ENCODE measurements at regions not wholly inside any gene's neighbourhood (a gene's known extent, or its start where the extent isn't known, plus 50 kb on each side); places are given as distances from the start of the nearest gene placed in this dataset.

DNA sequence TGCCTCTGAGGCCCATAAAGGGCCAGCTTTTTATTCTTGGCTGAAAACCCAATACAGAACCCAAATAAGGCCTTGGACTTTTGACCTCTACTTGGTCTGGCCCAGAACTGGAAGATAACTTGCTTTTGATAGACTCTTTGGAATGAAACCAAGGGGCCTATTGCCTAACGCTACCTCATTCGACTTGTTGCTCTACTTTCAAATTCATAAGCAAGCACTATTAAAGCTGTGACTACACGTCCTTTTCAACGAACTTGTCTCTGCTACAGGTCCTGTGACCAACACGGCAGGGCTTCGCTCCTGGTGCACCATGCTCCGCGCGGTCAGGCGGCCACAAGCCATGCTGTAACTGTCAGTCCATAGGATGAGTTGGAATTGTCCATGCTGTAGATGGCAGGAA, 385.4 kb downstream of the MFSD1 start:
- TF ChIP-seq POLR2A (IDR thresholded peaks at IDR 0.05; ENCODE audit: low read depth, low read length) = no peak
- TF ChIP-seq POLR2AphosphoS5 (IDR thresholded peaks at IDR 0.05; ENCODE audit: low read depth, low read length) = no peak
- DNase-seq (ENCODE audit: insufficient read length, low spot score) (no peak), FAIRE-seq (peak; percentile 71)

DNA sequence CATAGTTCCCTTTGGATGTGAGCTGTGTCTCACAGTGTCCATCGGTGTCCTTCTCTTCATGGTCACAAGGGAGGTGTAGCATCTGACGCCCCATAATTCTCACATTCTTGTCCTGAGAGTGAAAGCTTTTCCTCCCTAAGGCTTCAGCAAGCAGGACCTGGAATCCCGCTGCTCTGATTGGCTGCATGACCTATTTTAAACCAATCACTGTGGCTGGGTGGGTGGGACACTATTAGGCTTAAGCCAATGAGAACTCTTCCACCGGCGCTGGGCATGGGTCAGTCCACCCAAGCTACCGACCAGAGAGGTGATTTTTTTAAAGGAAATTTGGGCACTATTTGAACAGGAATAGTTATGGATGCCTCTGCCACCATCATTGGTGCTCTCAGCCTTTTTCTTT, 385.9 kb downstream of the MFSD1 start:
- TF ChIP-seq SPI1 (IDR thresholded peaks at IDR 0.05; ENCODE audit: low read depth, low read length) (no peak), TAF1 (IDR thresholded peaks at IDR 0.05; ENCODE audit: low read depth, low read length) (no peak), PAX5 (IDR thresholded peaks at IDR 0.05; ENCODE audit: insufficient read depth, low read length, severe bottlenecking) (no peak), POU2F2 (IDR thresholded peaks at IDR 0.05; ENCODE audit: low read depth, low read length) (no peak), POLR2A (IDR thresholded peaks at IDR 0.05; ENCODE audit: low read depth, low read length) (no peak), POLR2AphosphoS5 (IDR thresholded peaks at IDR 0.05; ENCODE audit: low read depth, low read length) (no peak)
- DNase-seq (ENCODE audit: insufficient read length, low spot score) (no peak), FAIRE-seq (no peak)

DNA sequence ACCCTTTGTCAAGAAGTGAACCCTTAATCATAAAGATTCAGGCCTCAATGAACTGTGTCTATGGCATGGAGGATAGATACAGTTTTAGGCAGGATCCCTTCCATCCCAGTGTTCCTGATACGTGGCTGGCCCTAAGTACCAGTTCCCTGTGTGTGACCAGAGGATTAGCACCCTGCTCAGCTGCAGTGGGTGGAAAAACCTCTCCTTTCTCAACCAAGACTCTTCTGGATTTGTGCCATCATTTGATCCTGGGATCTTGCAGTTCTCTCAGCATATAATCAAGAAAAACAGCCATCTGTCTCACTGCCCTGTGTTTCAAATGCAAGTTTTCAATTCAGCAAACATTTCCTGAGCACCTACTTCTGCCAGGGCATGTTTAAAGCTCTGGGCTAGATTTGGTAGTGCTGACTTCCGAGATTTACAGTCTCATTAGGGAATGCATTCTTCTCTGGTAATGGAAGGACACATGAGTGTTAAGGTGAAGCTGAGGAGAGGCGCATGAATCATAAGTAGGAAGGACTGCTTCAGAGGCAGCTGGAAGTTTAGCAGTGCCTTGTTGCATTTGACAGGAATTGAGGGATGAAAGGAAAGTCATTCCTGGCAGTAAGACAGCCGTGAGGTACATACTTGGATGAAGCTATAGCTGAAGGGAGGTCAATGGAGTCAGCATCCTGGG, 388.3 kb downstream of the MFSD1 start:
- no peak for TF ChIP-seq POLR2AphosphoS5 (IDR thresholded peaks at IDR 0.05; ENCODE audit: low read depth, low read length)
- TF ChIP-seq POU2F2 (IDR thresholded peaks at IDR 0.05; ENCODE audit: low read depth, low read length) = no peak
- no peak for TF ChIP-seq TAF1 (IDR thresholded peaks at IDR 0.05; ENCODE audit: low read depth, low read length)
- no peak for TF ChIP-seq SPI1 (IDR thresholded peaks at IDR 0.05; ENCODE audit: low read depth, low read length)
- no peak for TF ChIP-seq PAX5 (IDR thresholded peaks at IDR 0.05; ENCODE audit: insufficient read depth, low read length, severe bottlenecking)
- FAIRE-seq (no peak), DNase-seq (ENCODE audit: insufficient read length, low spot score) (no peak)

DNA sequence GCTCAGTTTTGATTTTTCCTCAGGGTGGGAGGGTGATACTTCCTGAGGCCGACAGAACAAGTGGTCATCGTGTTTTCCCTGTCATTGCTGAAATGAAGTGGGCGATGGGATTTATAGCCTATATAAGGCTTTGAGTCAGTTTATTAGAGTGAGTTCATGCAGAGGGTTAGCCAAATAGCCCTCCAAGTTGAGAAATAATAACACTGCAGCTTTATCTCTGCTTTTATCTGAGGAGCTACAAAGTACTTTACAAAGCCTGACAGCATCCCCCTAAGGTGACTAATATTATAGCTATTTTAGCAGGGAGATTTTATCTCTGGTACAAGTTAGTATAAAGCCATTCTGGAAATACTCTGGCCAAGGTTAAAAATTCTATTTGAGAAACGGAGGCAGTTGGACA, 389.6 kb downstream of the MFSD1 start:
- FAIRE-seq (no peak), DNase-seq (ENCODE audit: insufficient read length, low spot score) (no peak)

DNA sequence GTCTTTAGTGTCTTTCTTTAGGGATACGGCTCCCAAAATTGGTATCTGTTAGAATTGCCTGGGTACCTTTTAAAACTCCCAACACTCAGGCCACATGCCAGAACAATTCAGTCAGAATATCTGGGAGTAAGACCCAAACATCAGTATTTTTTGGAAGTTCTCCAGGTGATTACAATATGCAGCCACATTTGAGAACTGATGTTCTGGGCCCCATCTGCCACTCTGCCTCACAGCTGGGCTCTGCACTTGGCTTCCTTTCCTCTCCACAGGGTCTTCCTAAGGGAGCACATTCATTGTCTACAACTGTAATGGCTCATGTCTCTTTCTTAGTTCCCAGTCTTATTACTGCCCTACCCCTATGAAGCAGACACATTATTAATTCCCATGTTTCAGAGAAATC, 394.5 kb downstream of the MFSD1 start:
- FAIRE-seq (no peak), DNase-seq (ENCODE audit: insufficient read length, low spot score) (no peak)
- no peak for TF ChIP-seq TAF1 (IDR thresholded peaks at IDR 0.05; ENCODE audit: low read depth, low read length)
- no peak for TF ChIP-seq SPI1 (IDR thresholded peaks at IDR 0.05; ENCODE audit: low read depth, low read length)
- TF ChIP-seq PAX5 (IDR thresholded peaks at IDR 0.05; ENCODE audit: insufficient read depth, low read length, severe bottlenecking) = no peak
- TF ChIP-seq POLR2AphosphoS5 (IDR thresholded peaks at IDR 0.05; ENCODE audit: low read depth, low read length) = no peak
- TF ChIP-seq POLR2A (IDR thresholded peaks at IDR 0.05; ENCODE audit: low read depth, low read length) = no peak
- TF ChIP-seq POU2F2 (IDR thresholded peaks at IDR 0.05; ENCODE audit: low read depth, low read length) = no peak

More for the DNA sequence above, 389.6 kb downstream of the MFSD1 start:
- TF ChIP-seq POLR2A (IDR thresholded peaks at IDR 0.05; ENCODE audit: low read depth, low read length) = no peak
- TF ChIP-seq TAF1 (IDR thresholded peaks at IDR 0.05; ENCODE audit: low read depth, low read length) = no peak
- TF ChIP-seq POU2F2 (IDR thresholded peaks at IDR 0.05; ENCODE audit: low read depth, low read length) = no peak
- TF ChIP-seq POLR2AphosphoS5 (IDR thresholded peaks at IDR 0.05; ENCODE audit: low read depth, low read length) = no peak
- TF ChIP-seq SPI1 (IDR thresholded peaks at IDR 0.05; ENCODE audit: low read depth, low read length) = no peak
- no peak for TF ChIP-seq PAX5 (IDR thresholded peaks at IDR 0.05; ENCODE audit: insufficient read depth, low read length, severe bottlenecking)

DNA sequence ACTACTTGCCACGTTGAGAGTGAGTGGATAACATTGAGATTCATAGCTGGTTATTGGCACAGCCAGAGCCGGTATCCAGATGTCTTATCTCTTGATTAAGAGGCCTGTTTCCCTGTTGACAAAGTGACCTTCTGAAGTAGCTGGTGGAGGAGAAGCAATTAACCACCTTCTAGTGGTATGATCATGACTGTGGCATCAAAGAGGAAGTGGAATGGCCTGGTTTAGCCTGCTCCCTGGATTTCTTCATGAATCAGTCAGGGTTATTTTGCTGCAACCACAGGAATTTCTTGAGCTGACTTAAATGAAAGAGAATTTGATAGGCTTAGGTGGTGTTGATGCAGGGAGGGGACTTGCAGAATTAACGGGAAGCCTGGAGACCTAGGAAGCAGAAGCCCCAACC, 398.3 kb downstream of the MFSD1 start:
- no peak for TF ChIP-seq TAF1 (IDR thresholded peaks at IDR 0.05; ENCODE audit: low read depth, low read length)
- TF ChIP-seq SPI1 (IDR thresholded peaks at IDR 0.05; ENCODE audit: low read depth, low read length) = no peak
- TF ChIP-seq PAX5 (IDR thresholded peaks at IDR 0.05; ENCODE audit: insufficient read depth, low read length, severe bottlenecking) = no peak
- no peak for TF ChIP-seq POU2F2 (IDR thresholded peaks at IDR 0.05; ENCODE audit: low read depth, low read length)
- TF ChIP-seq POLR2A (IDR thresholded peaks at IDR 0.05; ENCODE audit: low read depth, low read length) = no peak
- TF ChIP-seq POLR2AphosphoS5 (IDR thresholded peaks at IDR 0.05; ENCODE audit: low read depth, low read length) = no peak
- FAIRE-seq (no peak), DNase-seq (ENCODE audit: insufficient read length, low spot score) (no peak)

DNA sequence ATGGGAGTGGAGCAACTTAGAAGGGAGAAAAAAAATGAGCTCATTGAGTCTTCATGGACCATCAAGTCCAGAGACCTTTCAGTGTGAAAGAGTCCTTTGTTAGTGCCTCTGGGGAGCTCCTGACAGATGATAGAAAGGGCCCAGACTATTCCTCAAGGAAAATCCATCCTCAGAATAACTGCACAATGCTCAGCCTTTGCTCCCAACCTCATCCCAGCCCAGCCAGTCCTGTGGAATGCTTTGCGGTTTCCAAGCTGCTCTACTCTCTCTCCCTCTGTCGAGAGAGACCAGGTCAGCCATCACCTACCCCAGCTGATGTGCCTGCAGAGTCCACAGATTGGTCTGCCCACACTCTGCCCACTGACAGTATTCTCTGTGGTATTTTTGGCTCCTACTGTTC, 406.2 kb downstream of the MFSD1 start:
- DNase-seq (ENCODE audit: insufficient read length, low spot score) (no peak), FAIRE-seq (no peak)
- TF ChIP-seq SPI1 (IDR thresholded peaks at IDR 0.05; ENCODE audit: low read depth, low read length) = no peak
- TF ChIP-seq POLR2AphosphoS5 (IDR thresholded peaks at IDR 0.05; ENCODE audit: low read depth, low read length) = no peak
- no peak for TF ChIP-seq POU2F2 (IDR thresholded peaks at IDR 0.05; ENCODE audit: low read depth, low read length)
- TF ChIP-seq TAF1 (IDR thresholded peaks at IDR 0.05; ENCODE audit: low read depth, low read length) = no peak
- no peak for TF ChIP-seq POLR2A (IDR thresholded peaks at IDR 0.05; ENCODE audit: low read depth, low read length)
- TF ChIP-seq PAX5 (IDR thresholded peaks at IDR 0.05; ENCODE audit: insufficient read depth, low read length, severe bottlenecking) = no peak

DNA sequence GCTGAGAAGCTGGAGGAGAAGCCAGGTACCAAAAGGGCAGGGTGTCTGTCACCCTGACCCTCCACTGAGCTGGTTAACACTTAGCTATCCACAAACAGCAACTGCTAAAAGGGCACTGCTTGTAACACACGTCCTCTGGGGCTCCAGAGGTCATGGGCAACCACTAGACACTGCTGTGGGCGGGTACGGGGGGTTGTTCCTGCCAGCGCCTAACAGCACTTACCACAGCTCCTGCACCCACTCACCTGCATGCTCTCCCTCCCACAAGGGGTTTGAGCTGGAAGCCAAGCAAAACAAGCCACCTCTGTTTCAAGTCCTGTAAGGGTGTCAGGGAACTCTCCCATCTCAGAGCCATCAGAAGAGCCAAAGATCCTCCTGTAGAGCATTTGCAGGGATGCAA, 407.6 kb downstream of the MFSD1 start:
- no peak for FAIRE-seq
- no peak for TF ChIP-seq TAF1 (IDR thresholded peaks at IDR 0.05; ENCODE audit: low read depth, low read length)
- TF ChIP-seq PAX5 (IDR thresholded peaks at IDR 0.05; ENCODE audit: insufficient read depth, low read length, severe bottlenecking) = no peak
- no peak for TF ChIP-seq POLR2A (IDR thresholded peaks at IDR 0.05; ENCODE audit: low read depth, low read length)
- TF ChIP-seq POLR2AphosphoS5 (IDR thresholded peaks at IDR 0.05; ENCODE audit: low read depth, low read length) = no peak
- no peak for TF ChIP-seq SPI1 (IDR thresholded peaks at IDR 0.05; ENCODE audit: low read depth, low read length)
- no peak for TF ChIP-seq POU2F2 (IDR thresholded peaks at IDR 0.05; ENCODE audit: low read depth, low read length)
- no peak for DNase-seq (ENCODE audit: insufficient read length, low spot score)

DNA sequence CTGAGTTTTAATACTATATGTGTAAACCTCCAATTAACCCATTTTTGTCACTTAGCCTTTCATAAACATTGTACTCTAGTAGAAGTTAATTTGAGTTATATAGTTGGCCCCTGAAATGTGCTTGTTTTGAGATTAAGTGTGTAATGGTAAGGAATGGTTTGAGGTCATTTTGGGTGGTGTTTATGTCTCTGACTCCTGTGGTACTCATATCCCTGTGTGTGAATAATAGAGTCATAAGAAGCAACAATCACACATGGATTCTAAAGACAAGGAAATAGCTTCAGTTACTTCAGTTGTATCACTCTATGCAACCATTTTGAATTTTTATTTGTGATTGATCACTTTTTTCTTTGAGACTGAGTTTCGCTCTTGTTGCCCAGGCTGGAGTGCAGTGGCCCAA, 408.5 kb downstream of the MFSD1 start:
- FAIRE-seq = no peak
- TF ChIP-seq POLR2AphosphoS5 (IDR thresholded peaks at IDR 0.05; ENCODE audit: low read depth, low read length) = no peak
- TF ChIP-seq POLR2A (IDR thresholded peaks at IDR 0.05; ENCODE audit: low read depth, low read length) = no peak
- no peak for TF ChIP-seq SPI1 (IDR thresholded peaks at IDR 0.05; ENCODE audit: low read depth, low read length)
- TF ChIP-seq TAF1 (IDR thresholded peaks at IDR 0.05; ENCODE audit: low read depth, low read length) = no peak
- TF ChIP-seq POU2F2 (IDR thresholded peaks at IDR 0.05; ENCODE audit: low read depth, low read length) = no peak
- TF ChIP-seq PAX5 (IDR thresholded peaks at IDR 0.05; ENCODE audit: insufficient read depth, low read length, severe bottlenecking) = no peak

DNA sequence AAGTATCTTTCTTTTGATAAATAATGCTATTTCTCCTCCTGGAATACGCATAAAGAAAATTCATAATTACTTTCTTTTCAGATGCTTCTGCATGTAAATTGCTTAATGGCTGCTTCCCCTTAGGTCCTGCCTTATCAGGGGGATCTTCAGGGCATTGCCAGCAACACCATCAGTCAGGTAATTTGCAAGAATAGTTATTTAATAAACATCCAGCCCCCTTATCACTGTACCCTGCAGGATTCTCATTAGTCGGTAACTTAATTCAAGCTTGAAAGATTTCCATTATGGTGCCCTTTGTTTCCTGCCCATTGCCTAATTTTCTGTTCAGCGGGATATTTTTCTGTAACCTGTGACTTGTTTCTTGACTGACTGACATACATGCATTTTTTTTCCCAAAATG, 414.5 kb downstream of the MFSD1 start:
- FAIRE-seq (no peak), DNase-seq (ENCODE audit: insufficient read length, low spot score) (no peak)
- TF ChIP-seq POU2F2 (IDR thresholded peaks at IDR 0.05; ENCODE audit: low read depth, low read length) (no peak), POLR2A (IDR thresholded peaks at IDR 0.05; ENCODE audit: low read depth, low read length) (no peak), SPI1 (IDR thresholded peaks at IDR 0.05; ENCODE audit: low read depth, low read length) (no peak), POLR2AphosphoS5 (IDR thresholded peaks at IDR 0.05; ENCODE audit: low read depth, low read length) (no peak), TAF1 (IDR thresholded peaks at IDR 0.05; ENCODE audit: low read depth, low read length) (no peak), PAX5 (IDR thresholded peaks at IDR 0.05; ENCODE audit: insufficient read depth, low read length, severe bottlenecking) (no peak)

More for the DNA sequence above, 408.5 kb downstream of the MFSD1 start:
- no peak for DNase-seq (ENCODE audit: insufficient read length, low spot score)
